Type B pancreatic cell (in vitro differentiated cells): ENCODE measurements at regions not wholly inside any gene's neighbourhood (a gene's known extent, or its start where the extent isn't known, plus 50 kb on each side); places are given as distances from the start of the nearest gene placed in this dataset.

Source experiments
- DNase-seq: peaks from one replicate; pipeline ENCODE4 v3.0.0; 2021; ENCODE audit warnings: mixed read lengths; ENCODE audit not compliant: unreplicated experiment; ENCODE audit errors: extremely low spot score
- H3K27ac Mint-ChIP-seq: 2 replicates; pipeline ENCODE4 v1.8.0; 2021; ENCODE audit warnings: mild to moderate bottlenecking, mixed read lengths
- H3K27me3 Mint-ChIP-seq: 2 replicates; pipeline ENCODE4 v1.8.0; 2021; ENCODE audit warnings: mixed read lengths
- H3K36me3 Mint-ChIP-seq: 2 replicates; pipeline ENCODE4 v1.8.0; 2021; ENCODE audit warnings: mixed read lengths
- H3K4me1 Mint-ChIP-seq: one replicate; pipeline ENCODE4 v1.8.0; 2021; ENCODE audit warnings: mixed read lengths; ENCODE audit not compliant: unreplicated experiment
- H3K4me3 Mint-ChIP-seq: 2 replicates; pipeline ENCODE4 v1.8.0; 2021; ENCODE audit warnings: mild to moderate bottlenecking, mixed read lengths
- H3K9me3 Mint-ChIP-seq: 2 replicates; pipeline ENCODE4 v1.8.0; 2021; ENCODE audit warnings: mixed read lengths
- CTCF ChIP-seq: fragments of 200-600 bp; sonication (generic); conservative IDR thresholded peaks from 2 replicates; pipeline ENCODE4 v1.5.0; 2021; ENCODE audit warnings: antibody characterized with exemption, mild to moderate bottlenecking

GRCh38 chr4:123133397-123134050 lies 211.1 kb upstream of the NUDT6 start:
- no peaks in the 10 kb centered on the region for H3K27me3 Mint-ChIP-seq
- H3K9me3 Mint-ChIP-seq = peaks cover 3% of the 10 kb centered on the region
- peaks cover 11% of the 10 kb centered on the region for H3K36me3 Mint-ChIP-seq
- no peak for DNase-seq
- no peak overlapping the region for H3K4me3 Mint-ChIP-seq
- no peak for TF ChIP-seq CTCF
- H3K27ac Mint-ChIP-seq = no peak overlapping the region
- no peaks in the 10 kb centered on the region for H3K4me1 Mint-ChIP-seq

GRCh38 chr4:123144616-123145015 lies 222.2 kb upstream of the NUDT6 start:
- H3K9me3 Mint-ChIP-seq = no peaks in the 10 kb centered on the region
- no peak for DNase-seq
- H3K4me1 Mint-ChIP-seq = no peaks in the 10 kb centered on the region
- no peak for TF ChIP-seq CTCF
- no peaks in the 10 kb centered on the region for H3K27me3 Mint-ChIP-seq
- H3K36me3 Mint-ChIP-seq = no peaks in the 10 kb centered on the region
- no peak overlapping the region for H3K27ac Mint-ChIP-seq
- no peak overlapping the region for H3K4me3 Mint-ChIP-seq

- H3K27ac Mint-ChIP-seq = no peak overlapping the region
- H3K4me3 Mint-ChIP-seq = no peak overlapping the region
- H3K36me3 Mint-ChIP-seq = peaks cover 3% of the 10 kb centered on the region
Observed at GRCh38 chr4:123158576-123158975, 236.2 kb upstream of the NUDT6 start.

GRCh38 chr4:123159479-123159878 lies 237.1 kb upstream of the NUDT6 start:
- no peaks in the 10 kb centered on the region for H3K4me1 Mint-ChIP-seq
- H3K27ac Mint-ChIP-seq = no peak overlapping the region
- no peak overlapping the region for H3K4me3 Mint-ChIP-seq

More at GRCh38 chr4:123158576-123158975, 236.2 kb upstream of the NUDT6 start:
- no peaks in the 10 kb centered on the region for H3K9me3 Mint-ChIP-seq
- DNase-seq = no peak
- H3K27me3 Mint-ChIP-seq = no peaks in the 10 kb centered on the region
- TF ChIP-seq CTCF = no peak
- no peaks in the 10 kb centered on the region for H3K4me1 Mint-ChIP-seq

GRCh38 chr4:123162859-123163258 lies 233.7 kb upstream of the SPRY1 start:
- H3K36me3 Mint-ChIP-seq = peaks cover 5% of the 10 kb centered on the region
- no peaks in the 10 kb centered on the region for H3K4me1 Mint-ChIP-seq
- no peak for TF ChIP-seq CTCF
- no peak overlapping the region for H3K27ac Mint-ChIP-seq
- no peaks in the 10 kb centered on the region for H3K27me3 Mint-ChIP-seq
- DNase-seq = no peak
- no peaks in the 10 kb centered on the region for H3K9me3 Mint-ChIP-seq
- H3K4me3 Mint-ChIP-seq = no peak overlapping the region

More at GRCh38 chr4:123159479-123159878, 237.1 kb upstream of the NUDT6 start:
- no peak for TF ChIP-seq CTCF
- DNase-seq = no peak
- H3K27me3 Mint-ChIP-seq = no peaks in the 10 kb centered on the region
- H3K36me3 Mint-ChIP-seq = peaks cover 3% of the 10 kb centered on the region
- no peaks in the 10 kb centered on the region for H3K9me3 Mint-ChIP-seq
